ENCODE measurements at regions not wholly inside any gene's neighbourhood (a gene's known extent, or its start where the extent isn't known, plus 50 kb on each side); places are given as distances from the start of the nearest gene placed in this dataset.

DNA sequence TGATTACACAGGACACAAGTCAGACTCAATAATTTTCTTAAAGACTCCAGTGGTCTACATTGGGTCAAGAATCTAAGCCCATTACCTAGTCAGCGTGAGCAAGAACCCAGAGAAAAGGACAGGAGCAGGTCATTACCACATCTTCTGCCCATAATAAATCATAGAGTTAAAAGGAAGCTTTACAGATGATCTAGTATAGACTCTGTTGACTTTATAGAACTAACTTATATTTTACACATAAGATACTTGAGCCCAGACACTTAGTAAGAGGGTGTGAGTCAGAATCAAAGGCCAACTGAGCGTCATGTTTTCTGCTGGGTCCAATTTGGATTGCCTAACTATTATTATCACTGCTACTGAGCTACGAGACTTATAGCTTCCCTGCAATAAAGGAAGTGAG is 206.1 kb upstream of the NPSR1 start:
- TF ChIP-seq CTCF (IDR thresholded peaks at IDR 0.05; ENCODE audit: poor library complexity) (no peak), EZH2 (IDR thresholded peaks at IDR 0.05; ENCODE audit: borderline replicate concordance) (no peak), EZH2phosphoT487 (IDR thresholded peaks at IDR 0.05; ENCODE audit: low read depth, severe bottlenecking, unreplicated experiment) (no peak)
